Suppressor macrophage treated with lipopolysaccharide for 4 hours (primary cell): ENCODE measurements at regions not wholly inside any gene's neighbourhood (a gene's known extent, or its start where the extent isn't known, plus 50 kb on each side); places are given as distances from the start of the nearest gene placed in this dataset.

Experiments
- DNase-seq: peaks from one replicate; pipeline ENCODE4 v3.0.0-alpha.2; 2020

DNA sequence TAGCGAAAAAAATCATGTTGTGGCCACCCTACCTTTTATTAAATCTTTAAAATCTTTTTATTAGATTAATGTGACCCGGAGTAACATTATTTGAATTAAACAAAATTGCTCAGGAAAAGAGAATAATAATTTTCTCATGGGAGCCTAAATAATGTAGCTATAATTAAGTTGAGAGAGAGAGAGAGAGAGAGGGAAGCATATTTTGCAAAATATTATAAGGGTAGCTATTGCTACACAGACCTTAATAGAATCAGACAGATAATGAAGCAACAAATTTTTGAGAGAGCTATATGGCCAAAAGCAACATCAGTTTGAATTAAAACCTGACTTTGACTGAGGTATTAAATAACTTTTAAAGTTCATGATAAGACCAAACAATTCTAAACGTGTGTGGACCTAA, 703.5 kb downstream of the TMTC2 start:
- no peak for DNase-seq

DNA sequence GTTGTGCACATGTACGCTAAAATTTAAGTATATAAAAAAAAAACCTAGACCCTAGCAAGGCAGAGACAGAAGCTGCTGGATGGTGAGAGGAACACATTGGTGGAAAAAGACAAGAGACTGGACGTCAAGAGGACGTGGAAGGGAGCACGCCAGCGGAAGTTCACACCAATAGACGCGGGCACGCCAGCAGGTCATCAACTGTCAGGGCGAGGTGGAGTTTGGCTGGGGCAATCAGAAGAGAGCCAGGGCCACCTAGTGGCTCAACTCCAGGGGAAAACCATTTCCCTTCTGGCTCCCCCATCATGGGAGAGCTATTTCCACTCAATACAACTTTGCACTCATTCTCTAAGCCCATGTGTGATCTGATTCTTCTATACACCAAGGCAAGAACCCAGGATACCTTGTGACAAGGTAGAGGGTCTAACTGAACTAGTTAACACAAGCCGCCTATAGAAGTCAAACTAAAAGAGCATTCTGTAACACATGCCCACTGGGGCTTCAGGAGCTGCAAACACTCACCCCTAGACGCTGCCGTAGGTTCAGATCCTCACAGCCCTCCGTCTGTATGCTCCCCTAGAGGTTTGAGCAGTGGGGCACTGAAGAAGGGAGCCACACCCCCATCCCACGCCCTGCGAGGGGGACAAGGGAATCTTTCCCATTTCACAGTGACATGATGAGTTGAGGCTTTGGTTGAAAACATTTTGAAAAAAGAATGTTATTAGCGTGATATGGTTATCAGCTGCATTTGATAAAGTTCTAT, 702.7 kb downstream of the TMTC2 start:
- DNase-seq, result peak; percentile 17

DNA sequence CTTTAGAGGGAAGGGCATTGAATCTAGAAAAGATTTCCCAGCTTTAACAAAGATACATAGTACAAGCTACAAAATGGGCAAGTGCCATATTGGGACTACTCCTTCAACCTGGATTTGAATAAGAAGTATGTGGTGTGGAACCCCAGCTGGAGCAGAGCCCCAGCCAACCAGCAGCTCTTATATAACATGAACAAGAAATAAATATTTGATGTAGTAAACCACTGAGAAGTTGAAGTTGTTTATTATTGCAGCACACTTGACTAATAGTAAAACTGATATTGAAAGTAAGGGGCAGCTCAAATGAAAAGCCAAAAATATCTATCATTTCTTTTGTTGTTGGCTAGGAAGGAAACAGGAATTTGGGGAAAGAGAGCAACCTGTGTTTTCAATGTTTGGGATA, 701.8 kb downstream of the TMTC2 start:
- DNase-seq, result peak; percentile 2

DNA sequence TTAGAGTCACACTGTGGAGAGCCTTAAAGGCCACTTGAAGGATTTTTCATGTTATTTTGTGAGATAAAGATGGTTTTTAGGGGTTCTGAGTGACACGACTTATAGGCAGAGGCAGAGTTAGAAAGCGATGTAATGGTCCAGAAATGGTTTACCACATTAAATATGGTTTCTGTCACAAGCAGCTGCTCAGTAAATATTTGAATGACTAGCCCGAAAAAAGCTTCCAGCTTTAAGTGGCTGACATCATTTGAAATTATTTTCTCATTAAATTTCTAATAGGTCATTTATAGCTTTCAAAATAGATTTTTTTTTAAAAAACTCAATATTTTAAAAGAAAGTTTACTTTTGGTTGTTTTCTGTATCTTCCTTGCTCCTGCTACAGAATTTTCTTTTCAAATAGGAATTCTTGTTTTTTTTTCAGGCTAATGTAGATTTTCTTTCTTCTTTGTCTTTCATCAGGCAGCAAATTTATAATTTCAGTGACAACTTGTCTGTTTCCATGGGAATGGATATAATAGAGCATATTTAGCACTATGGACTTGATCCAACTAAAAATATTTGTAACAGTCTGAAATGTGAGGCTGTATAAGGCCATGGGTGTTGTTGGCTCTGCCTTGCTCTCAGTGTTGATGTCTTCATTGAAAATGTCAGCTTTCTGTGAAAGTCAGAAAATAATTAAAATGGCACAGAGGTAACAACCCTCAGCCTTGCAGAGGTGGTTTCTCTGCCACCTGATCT, 700.0 kb downstream of the TMTC2 start:
- no peak for DNase-seq

DNA sequence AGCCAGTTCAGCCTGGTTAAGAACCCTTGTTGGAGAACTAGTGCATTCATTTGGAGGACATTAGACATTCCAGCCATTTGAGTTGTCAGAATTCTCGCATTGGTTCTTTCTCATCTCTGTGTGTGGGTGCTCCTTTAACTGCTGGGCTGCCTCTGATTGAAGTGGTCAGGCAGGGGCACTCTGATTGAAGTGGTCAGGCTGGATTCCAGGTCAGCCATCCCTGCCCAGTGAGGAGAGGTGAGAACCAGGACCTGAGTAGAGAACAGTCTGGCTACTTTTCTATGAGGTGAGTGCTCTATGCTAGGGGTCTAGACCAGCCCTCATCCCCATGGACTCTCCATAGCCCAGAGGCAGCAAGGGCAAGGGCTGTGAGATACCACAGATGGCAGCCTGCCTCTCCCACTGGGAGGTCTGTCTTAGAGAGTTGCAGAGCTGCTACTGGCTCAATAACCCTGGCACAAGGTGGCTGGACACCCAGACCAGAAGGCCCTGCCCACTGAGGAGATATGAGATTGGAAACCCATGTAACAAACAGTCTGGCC, 691.6 kb downstream of the TMTC2 start:
- no peak for DNase-seq

DNA sequence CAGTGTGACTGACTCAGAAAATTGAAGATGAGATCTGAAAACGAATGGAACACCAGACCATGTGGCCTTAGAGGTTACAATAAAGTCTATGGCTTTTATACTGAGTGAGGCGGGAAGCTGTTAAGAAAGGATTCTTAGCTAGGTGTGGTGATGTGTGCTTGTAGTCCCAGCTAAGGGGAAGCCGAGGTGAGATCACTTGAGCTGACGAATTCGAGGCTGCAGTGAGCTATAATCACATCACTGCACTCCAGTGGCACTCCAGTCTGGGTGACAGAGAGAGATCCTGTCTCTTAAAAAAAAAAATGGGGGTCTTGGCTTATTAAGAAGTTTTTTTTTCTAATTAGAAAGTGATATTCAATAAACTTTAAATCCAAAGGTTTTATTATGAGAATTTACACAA, 678.6 kb downstream of the TMTC2 start:
- DNase-seq, result no peak

DNA sequence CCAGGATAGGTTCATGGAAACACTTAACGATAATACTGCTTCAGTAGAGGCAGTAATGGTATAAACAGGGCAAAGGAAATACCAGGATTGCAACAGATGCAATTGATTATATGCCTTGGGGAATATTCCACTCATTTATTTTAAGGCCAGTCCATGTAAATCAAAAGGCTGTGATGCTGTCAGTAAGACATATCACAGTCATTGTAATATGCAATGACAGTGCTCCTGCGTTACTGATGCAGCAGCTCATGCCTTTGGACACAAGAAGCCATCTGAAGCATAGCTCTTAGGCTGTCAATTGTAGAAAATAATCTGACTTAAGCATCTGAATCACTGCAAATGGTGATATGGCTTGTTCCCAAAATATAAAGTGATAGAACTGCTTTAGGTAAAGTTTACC, 674.8 kb downstream of the TMTC2 start:
- DNase-seq, result no peak

DNA sequence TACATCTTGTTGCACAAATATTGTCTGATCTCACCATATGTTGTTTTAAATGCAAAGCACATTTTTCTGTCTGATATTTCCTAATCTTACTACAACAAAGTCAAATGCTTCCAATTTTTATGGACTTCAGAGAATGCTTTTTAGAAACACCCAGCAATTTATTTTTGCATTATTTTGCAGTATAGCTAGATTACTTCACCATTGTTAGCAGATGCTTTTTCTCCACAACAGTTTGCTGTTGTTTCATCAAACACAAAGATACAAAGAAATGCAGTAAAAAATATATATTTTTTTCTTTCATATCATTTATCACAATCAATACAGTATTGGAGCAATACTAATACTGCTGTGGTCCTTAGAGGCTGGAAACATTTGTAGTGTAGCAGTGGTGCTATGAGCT, 674.4 kb downstream of the TMTC2 start:
- no peak for DNase-seq

DNA sequence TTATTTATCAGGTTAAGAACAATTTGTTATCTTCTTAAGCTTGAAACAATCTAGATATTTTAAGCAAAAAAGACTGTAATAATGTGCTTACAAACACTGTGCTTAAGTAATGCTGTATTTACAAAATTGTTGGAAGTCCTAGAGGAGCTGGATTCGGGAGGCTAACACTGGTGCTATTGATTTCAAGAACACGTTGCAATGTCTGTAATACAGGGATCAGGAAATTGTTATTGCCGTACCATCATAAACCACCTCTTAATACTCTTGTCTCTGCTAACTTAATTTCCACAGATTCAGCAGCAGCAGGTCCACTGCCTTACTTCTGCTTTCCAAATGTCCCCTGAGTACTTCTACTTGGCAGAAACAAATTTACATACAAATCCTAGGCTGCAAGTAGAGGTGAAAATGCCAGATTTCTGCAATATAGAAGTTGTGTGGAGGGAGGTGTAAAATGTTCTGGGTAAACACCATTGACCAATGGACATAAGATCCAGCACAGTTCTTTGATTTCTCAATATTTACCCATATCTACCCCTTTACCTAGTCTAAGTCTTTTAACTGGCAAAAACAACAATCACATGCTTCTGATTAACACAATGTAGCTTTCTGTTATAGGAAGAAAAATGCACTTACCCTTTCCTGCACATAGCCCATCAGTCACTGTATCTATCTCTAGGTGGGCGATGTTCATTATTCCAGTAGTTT, 663.4 kb downstream of the TMTC2 start:
- no peak for DNase-seq

DNA sequence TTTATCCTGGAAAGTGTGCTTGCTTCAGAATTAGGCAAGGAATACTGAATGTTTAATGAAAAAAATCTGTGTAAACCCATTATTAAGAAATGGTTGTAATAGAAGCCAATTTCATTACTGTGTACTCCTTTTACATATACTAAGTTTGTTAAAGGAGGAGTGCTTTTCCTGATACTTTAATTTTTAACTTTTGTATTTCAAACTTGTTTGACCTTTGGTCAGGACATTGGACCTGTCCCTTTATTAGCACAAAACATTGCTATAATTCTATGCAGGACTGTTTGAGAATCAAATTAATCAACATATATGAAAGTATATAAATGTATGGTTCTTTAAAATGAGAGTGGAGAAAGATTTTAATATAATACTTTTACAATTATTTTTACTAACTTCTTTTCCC, 659.6 kb downstream of the TMTC2 start:
- no peak for DNase-seq

DNA sequence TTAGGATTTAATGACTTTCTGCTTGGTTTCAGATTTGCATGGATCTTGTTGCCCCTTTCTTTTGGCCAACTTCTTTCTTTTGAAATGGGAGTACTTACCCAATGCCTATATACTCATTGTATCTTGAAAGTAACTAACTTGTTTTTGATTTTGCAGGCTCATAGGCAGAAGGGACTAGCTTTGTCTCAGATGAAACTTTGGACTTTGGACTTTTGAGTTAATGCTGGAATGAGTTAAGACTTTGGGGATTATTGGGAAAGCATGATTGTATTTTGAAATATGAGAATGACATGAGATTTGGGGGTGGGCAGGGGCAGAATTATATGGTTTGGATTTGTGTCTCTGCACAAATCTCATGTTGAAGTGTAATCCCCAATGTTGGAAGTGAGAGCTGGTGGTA, 657.1 kb downstream of the TMTC2 start:
- no peak for DNase-seq

DNA sequence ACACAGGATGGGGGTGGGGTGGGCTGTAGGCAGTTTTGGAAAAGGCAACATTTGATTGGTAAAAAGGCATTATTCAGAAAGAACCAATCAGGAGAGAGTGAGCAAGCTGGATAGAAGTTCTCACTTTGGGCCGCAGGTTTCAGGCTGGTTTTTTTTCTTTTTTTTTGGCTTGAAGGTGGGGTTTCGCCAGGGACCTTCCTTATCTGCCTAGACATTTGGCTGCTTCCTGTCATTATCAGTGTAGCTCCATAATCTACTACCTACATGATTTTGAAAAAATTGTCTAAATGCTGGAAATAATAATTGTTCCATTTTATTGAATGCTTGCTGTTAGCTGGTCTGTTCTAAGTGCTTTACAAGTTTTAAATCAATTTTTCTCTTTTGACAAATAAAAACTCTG, 649.0 kb downstream of the TMTC2 start:
- DNase-seq, result no peak

DNA sequence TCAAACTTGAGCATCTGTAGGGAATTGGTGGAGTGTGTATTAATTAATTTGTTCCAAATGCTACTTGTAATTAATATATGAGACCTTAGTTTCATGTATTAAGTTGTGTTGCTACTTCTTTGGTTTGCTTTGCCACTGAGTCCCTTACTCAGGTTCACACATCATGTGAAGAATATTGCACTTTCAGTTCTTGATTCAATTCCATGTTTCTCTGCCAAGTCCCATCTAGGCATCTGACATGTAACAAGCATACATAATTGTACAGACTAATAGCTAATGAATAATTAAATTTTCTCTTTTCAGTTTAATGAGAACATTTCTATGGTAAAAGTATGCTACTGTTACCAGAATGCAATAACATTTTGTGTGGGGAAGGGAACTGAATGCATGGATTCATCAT, 640.0 kb downstream of the TMTC2 start:
- no peak for DNase-seq

DNA sequence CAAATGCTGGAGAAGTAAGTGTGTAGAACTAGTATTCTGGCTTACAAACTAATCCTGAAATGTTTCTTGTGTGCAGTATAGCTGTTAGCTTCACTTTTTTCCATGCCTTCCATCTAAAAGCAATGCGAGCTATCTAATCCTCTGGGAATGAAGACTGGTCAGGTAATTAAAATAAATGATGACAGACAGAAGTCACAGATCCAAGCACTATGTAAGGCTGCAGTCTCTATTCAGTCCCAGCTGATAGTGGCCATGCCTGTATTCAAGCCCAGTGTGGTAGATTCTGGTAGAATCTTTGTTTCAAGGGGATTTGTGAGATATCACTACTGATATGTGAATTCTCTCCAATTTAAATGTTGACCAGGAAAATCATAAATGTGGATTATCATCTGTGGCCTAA, 637.2 kb downstream of the TMTC2 start:
- no peak for DNase-seq

DNA sequence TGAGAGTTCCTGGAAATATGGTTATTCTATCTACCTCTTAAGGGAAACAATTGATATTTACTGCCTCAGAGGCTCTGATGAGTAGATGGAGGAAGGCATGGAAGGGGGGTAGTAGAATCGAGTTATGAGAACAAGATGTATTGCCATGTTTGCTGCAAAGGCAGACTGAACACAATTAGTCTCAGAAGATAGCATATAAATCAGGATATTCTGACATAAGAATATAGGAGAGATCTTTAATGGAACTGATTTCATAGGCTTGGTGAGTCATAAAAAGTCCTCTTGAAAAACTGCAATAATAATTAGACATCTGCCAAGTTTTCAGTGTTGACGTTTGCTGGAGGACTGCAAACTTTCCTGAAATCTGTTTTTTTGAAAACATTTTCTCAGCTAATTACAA, 636.1 kb downstream of the TMTC2 start:
- DNase-seq, result no peak

DNA sequence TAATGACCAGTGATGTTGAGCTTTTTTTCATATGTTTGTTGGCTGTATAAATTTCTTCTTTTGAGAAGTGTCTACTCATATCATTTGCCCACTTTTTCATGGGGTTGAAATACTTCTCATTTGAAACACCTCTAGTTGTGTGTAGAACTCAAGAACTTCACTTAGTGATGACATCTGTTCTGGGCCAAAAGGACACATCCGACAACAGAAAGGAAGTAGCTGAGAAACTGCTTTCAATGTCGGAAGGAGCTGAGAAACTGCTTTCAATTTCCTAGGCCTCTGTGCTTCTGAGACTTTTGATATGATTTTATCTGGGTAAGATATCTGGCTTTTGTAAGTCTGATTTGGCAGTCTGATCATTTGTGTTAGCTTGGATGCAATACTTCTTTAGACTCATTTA, 635.3 kb downstream of the TMTC2 start:
- no peak for DNase-seq

DNA sequence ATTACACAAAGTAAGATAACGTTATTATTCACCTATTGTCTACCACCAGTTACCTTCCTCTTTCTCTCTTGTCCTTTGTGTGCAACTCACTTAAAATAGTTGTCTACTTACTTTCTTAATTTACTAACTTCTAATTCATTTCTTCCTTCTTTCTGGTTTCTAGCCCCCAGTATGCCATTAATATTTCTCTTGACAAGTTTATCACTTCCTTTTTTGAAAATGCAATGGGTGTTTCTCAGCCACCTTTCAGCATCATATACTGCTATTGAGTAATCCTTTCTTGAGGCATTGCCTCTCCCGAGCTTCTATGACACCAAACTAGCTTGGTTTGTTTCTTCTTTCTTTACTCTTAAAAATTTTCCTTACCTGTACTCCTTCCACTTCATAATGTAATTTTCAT, 633.6 kb downstream of the TMTC2 start:
- DNase-seq, result no peak

DNA sequence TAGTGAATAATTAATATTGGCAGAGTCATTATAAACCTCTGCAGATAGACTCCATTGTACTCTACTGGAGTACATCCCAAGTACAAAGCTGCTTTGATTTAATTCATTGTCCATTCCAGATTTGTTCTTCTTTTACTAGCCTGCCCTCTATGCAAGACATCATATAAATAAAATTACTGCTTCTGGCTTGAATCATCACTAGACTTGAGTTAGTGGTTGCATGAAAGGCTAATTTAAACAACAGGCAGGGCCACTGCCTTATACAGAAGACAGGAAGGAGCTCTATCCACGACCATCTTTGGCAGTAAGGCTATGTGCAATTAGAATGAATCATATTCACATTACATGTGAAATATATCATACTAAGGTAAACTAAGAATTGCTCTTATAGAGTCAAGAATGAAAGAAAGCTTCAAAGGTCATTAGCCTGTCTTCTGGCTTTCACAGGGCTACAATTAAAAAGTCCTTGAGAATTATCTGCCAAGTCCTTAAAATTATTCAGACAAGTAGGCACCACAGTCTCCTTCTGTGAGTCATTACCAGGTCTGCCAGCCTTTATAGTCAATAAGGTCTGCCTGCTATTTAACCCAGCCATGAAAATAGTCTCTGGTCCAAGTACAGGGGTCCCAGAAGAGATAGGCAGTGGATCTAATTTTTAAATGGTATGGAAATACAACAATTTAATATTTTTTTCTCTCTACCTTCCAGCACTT, 631.8 kb downstream of the TMTC2 start:
- no peak for DNase-seq

DNA sequence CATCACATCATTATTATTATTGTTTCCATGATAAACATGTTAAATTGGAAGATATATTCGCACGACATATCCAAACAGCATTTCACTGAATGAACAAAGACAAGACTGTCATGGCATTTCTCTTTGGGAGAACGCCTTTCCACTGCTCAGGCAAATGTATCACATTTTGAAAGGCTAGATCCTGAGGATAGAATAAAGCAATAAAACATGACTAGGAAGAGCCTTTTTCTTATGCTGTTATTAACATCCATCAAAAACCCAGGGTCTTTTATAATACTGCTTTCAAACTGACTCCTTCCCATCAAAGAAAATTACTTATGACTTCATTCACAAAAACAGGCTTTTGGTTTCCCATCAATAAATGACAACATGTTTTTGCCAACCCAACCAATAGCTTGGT, 630.9 kb downstream of the TMTC2 start:
- no peak for DNase-seq

DNA sequence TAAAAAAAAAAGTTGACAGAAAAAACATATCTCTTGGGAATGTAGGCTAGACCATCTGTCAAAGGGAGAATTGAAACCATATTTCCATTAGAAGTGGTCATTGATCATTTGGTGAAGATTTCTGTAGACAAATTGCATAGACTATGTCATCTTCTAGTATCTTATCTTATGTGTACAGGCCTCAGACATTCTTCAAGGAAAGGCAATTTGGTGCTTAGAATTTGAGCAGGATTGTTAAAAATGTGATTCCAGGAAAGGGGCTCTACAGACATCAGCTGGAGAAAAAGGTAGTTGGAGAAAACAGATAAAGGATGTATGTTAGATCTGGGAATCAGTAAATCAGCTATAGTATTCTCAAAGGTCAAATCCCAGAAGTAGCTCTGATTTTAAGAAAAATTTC, 627.1 kb downstream of the TMTC2 start:
- no peak for DNase-seq

DNA sequence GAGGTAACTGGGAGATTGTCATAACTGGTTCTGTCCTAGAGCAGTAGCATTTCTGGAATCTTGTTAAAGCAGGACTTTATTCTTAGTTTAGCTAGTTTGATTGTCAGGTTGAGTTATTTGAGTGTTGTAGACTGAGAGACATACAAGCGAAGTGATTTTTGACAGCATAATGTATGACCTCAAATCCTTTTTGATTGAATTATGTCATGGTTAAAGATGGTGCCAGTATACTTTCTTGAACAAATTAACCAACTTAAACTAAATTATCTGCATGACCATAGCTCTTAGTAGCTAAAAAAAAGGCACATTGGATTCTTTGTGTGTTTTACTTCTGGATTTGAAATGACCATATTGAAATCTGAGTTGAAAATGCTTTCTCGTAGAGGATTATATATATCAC, 626.6 kb downstream of the TMTC2 start:
- no peak for DNase-seq

DNA sequence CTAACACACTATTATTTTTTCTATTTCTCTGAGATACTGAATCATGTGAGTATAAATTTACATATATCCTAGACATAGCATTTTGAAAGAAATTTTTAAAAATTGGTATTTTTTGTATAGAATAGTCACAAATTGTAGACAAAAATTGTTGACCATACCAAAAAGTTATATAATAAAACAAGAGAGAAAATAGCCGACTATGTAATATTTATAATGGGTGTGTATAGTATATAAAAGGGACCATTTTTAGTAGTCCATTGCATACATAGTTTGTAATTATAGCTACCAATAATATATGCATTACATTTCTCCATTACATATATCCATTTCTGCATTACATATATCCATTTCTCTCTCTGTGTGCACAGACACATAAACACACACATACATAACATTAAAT, 590.2 kb downstream of the TMTC2 start:
- DNase-seq, result no peak

DNA sequence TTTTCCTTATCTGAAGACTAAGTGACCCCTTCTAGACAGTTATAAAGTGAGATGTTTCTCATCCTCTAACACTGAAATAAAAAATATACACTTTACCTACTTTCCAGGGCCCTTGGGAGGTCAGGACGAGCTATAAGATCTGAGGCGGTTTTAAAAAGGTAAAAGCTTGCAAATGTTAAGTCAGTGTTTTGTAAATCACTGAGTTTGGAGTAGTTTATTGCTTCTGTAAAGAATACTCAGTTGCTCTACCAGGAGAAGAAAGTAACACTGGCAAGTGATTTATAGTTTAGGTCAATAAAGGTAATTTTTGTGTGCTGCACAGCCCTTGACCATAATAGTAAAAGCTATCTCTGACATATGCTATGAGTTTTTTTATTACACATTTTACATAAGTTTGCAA, 584.5 kb downstream of the TMTC2 start:
- no peak for DNase-seq
